IMR-90 (cell line): ENCODE measurements at regions not wholly inside any gene's neighbourhood (a gene's known extent, or its start where the extent isn't known, plus 50 kb on each side); places are given as distances from the start of the nearest gene placed in this dataset.

ENCODE experiments used
- ATAC-seq: fragments of 200-7000 bp; cut with Tn5 transposase; 2 replicates; pipeline ENCODE4 v1.9.1; 2020; ENCODE audit warnings: low read depth, mild to moderate bottlenecking, moderate library complexity
- BruUV-seq: library from RNA; stranded (reverse); fragments of 400-500 nt; replicated peaks from 2 replicates; lab custom pipeline; 2021; lab: Mats Ljungman, UMichigan
- CTCF ChIA-PET: fragments of 300-600 bp; formaldehyde crosslinking; extraction: SDS; loops from one replicate; lab custom pipeline; 2021; ENCODE audit warnings: antibody characterized with exemption; lab: Yijun Ruan, JAX
- POLR2A ChIA-PET: fragments of 300-600 bp; sonication (Branson Sonifier 250); formaldehyde crosslinking; loops from one replicate; lab custom pipeline; 2022; ENCODE audit warnings: antibody characterized with exemption; ENCODE audit not compliant: unreplicated experiment; lab: Charles Lee
- DNase-seq: peaks from one replicate; pipeline ENCODE4 v3.0.0; 2013
- H2AFZ ChIP-seq: replicated peaks from 2 replicates; pipeline ENCODE3; 2013; ENCODE audit warnings: low read length, mild to moderate bottlenecking; ENCODE audit not compliant: poor library complexity
- H2AK5ac ChIP-seq: 2 replicates; pipeline ENCODE4 v1.6.1; 2013; ENCODE audit warnings: low read depth, low read length, inconsistent platforms
- H2AK9ac ChIP-seq: replicated peaks from 2 replicates; pipeline ENCODE3; 2013; ENCODE audit warnings: mild to moderate bottlenecking, low read depth, low read length, moderate library complexity; ENCODE audit not compliant: poor library complexity
- H2BK120ac ChIP-seq: 2 replicates; pipeline ENCODE4 v1.6.1; 2013; ENCODE audit warnings: low read depth, low read length, inconsistent platforms
- H2BK15ac ChIP-seq: 3 replicates; pipeline ENCODE4 v1.6.1; 2013; ENCODE audit warnings: low read depth, low read length, inconsistent platforms
- H2BK20ac ChIP-seq: 2 replicates; pipeline ENCODE4 v1.6.1; 2013; ENCODE audit warnings: low read depth, mild to moderate bottlenecking, inconsistent platforms, low read length, moderate library complexity
- H2BK5ac ChIP-seq: 2 replicates; pipeline ENCODE4 v1.6.1; 2013; ENCODE audit warnings: mild to moderate bottlenecking, low read depth, low read length, inconsistent platforms; ENCODE audit not compliant: poor library complexity, severe bottlenecking
- H3K14ac ChIP-seq: replicated peaks from 2 replicates; pipeline ENCODE4 v1.6.1; 2013; ENCODE audit warnings: low read depth, low read length, inconsistent platforms
- H3K18ac ChIP-seq: 2 replicates; pipeline ENCODE4 v1.6.1; 2013; ENCODE audit warnings: low read depth, low read length, control low read depth
- H3K23ac ChIP-seq: 2 replicates; pipeline ENCODE4 v1.6.1; 2013; ENCODE audit warnings: low read depth, low read length, inconsistent platforms
- H3K27ac ChIP-seq: 2 replicates; pipeline ENCODE4 v1.5.1; 2013; ENCODE audit warnings: mild to moderate bottlenecking, control low read depth, low read length; ENCODE audit not compliant: insufficient read depth
- H3K27me3 ChIP-seq: 2 replicates; pipeline ENCODE4 v1.6.1; 2013; ENCODE audit warnings: low read length; ENCODE audit not compliant: control insufficient read depth, insufficient read depth
- H3K36me3 ChIP-seq: 2 replicates; pipeline ENCODE4 v1.6.1; 2013; ENCODE audit warnings: low read length, mixed read lengths; ENCODE audit not compliant: control insufficient read depth, insufficient read depth
- H3K4ac ChIP-seq: 2 replicates; pipeline ENCODE4 v1.6.1; 2013; ENCODE audit warnings: low read depth, low read length, inconsistent platforms
- H3K4me1 ChIP-seq: 2 replicates; pipeline ENCODE4 v1.6.1; 2013; ENCODE audit warnings: low read length, mixed read lengths; ENCODE audit not compliant: control insufficient read depth, insufficient read depth
- H3K4me2 ChIP-seq: 2 replicates; pipeline ENCODE4 v1.6.1; 2013; ENCODE audit warnings: low read depth, mild to moderate bottlenecking, control low read depth, low read length, moderate library complexity
- H3K4me3 ChIP-seq: 2 replicates; pipeline ENCODE4 v1.5.1; 2013; ENCODE audit warnings: low read depth, mild to moderate bottlenecking, control low read depth, low read length, moderate library complexity; ENCODE audit not compliant: insufficient read depth
- H3K56ac ChIP-seq: 2 replicates; pipeline ENCODE4 v1.6.1; 2013; ENCODE audit warnings: low read length, inconsistent platforms; ENCODE audit not compliant: insufficient read depth; ENCODE audit errors: extremely low read depth
- H3K79me1 ChIP-seq, 2 experiments: 2 replicates each; pipeline ENCODE4 v1.6.1; 2013; ENCODE audit warnings: low read length in 2 of 2, inconsistent platforms in 1 of 2, low read depth in 1 of 2
- H3K9ac ChIP-seq: 2 replicates; pipeline ENCODE4 v1.6.1; 2013; ENCODE audit warnings: low read depth, low read length, control low read depth
- H3K9me1 ChIP-seq: 2 replicates; pipeline ENCODE4 v1.6.1; 2013; ENCODE audit warnings: low read length, inconsistent platforms; ENCODE audit not compliant: insufficient read depth
- H3K9me3 ChIP-seq: 2 replicates; pipeline ENCODE4 v1.6.1; 2013; ENCODE audit warnings: low read length; ENCODE audit not compliant: control insufficient read depth, insufficient read depth
- H4K20me1 ChIP-seq: 2 replicates; pipeline ENCODE4 v1.6.1; 2013; ENCODE audit warnings: low read length, inconsistent platforms; ENCODE audit not compliant: insufficient read depth
- H4K5ac ChIP-seq: 2 replicates; pipeline ENCODE4 v1.6.1; 2013; ENCODE audit warnings: mild to moderate bottlenecking, low read depth, low read length, control low read depth
- H4K8ac ChIP-seq, 2 experiments: 2 replicates each; pipeline ENCODE4 v1.6.1; 2013; ENCODE audit warnings: low read depth in 2 of 2, low read length in 2 of 2, control low read depth in 1 of 2, inconsistent platforms in 1 of 2
- H4K91ac ChIP-seq: 2 replicates; pipeline ENCODE4 v1.6.1; 2013; ENCODE audit warnings: low read depth, low read length, inconsistent platforms; ENCODE audit not compliant: insufficient read depth
- CEBPB ChIP-seq: IDR thresholded peaks from 2 replicates; pipeline ENCODE4 v1.6.1; 2012; ENCODE audit warnings: low read depth, low read length, improper control_type of control experiment
- CHD1 ChIP-seq: IDR thresholded peaks from 2 replicates; pipeline ENCODE4 v1.6.1; 2012; ENCODE audit warnings: low read depth, low read length, improper control_type of control experiment
- FOS ChIP-seq: fragments of 150-350 bp; IDR thresholded peaks from 2 replicates; pipeline ENCODE4 v1.6.1; 2016; ENCODE audit warnings: low read depth, low read length
- RCOR1 ChIP-seq: IDR thresholded peaks from 2 replicates; pipeline ENCODE4 v1.6.1; 2012; ENCODE audit warnings: mild to moderate bottlenecking, low read length, improper control_type of control experiment; ENCODE audit not compliant: insufficient replicate concordance
- WGBS, 2 experiments: methylation state at CpG; one replicate each; pipeline versions ENCODE4 v1.1.5 to v1.1.7; 2013; ENCODE audit warnings: missing lambda C conversion rate in 2 of 2; ENCODE audit not compliant: insufficient read length in 1 of 2; ENCODE audit errors: extremely low coverage in 2 of 2; 5-methylcytosine and 5-hydroxymethylcytosine counted together
- dilution Hi-C: fragments of 300-500 bp; cut with HindIII; formaldehyde crosslinking; loops from one replicate; pipeline ENCODE4 v1.14.3; 2018; ENCODE audit warnings: low sequenced_read_pairs; ENCODE audit not compliant: unreplicated experiment
- in situ Hi-C: fragments of 300-500 bp; cut with MboI; formaldehyde crosslinking; loops from 3 replicates; pipeline ENCODE4 v1.14.3; 2019; ENCODE audit warnings: low sequenced_read_pairs, inconsistent platforms, mixed read lengths
- intact Hi-C: fragments of 100-400 bp; cut with micrococcal nuclease; formaldehyde crosslinking; loops from 2 replicates; pipeline ENCODE4 v1.10.0; 2022

DNA sequence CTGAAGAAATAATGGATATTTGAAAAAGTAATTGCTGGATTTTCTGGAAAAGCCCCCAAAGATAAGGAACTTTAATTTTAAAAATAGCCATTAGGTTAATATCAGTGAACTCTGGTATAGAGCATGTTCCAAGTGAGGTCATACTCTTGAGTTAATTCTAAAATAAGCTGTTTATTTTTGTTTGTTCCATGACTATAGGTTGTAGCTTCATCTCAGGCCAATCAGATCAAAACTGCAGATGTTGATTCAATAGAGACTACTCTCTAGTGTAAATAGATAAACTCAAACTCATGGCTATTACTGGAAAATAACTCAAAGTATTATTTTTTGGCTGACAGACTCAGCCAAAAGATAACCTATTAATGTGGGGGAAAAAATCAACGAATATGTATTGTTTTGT lies 815.1 kb downstream of the DIAPH3 start:
- TF ChIP-seq FOS (no peak), RCOR1 (no peak), CEBPB (no peak), CHD1 (no peak)
- dilution Hi-C loops = no loop called here
- WGBS, 2 experiments = no CpG with 5 or more reads among the region's 1 CpG

More for the DNA sequence above, 815.1 kb downstream of the DIAPH3 start:
- H4K20me1 ChIP-seq = no peaks in the 10 kb centered on the region
- no peak overlapping the region for H3K23ac ChIP-seq
- H3K4me3 ChIP-seq = no peak overlapping the region
- ChIA-PET CTCF (no interaction called here), POLR2A (no interaction called here)
- H3K4me2 ChIP-seq = no peak overlapping the region
- no peak overlapping the region for H4K91ac ChIP-seq
- in situ Hi-C loops (no loop called here), intact Hi-C loops (no loop called here)
- no peaks in the 10 kb centered on the region for H3K9me3 ChIP-seq
- H2AK9ac ChIP-seq = no peak overlapping the region
- H3K4ac ChIP-seq = no peak overlapping the region
- BruUV-seq = no TSS peak
- DNase-seq (no peak), ATAC-seq (no peak)
- H2BK15ac ChIP-seq = no peak overlapping the region
- no peaks in the 10 kb centered on the region for H3K9me1 ChIP-seq
- H3K9ac ChIP-seq = no peak overlapping the region
- H2BK120ac ChIP-seq = no peak overlapping the region
- H2AK5ac ChIP-seq = no peak overlapping the region
- no peak overlapping the region for H4K5ac ChIP-seq
- H2BK20ac ChIP-seq = no peak overlapping the region
- no peak overlapping the region for H3K56ac ChIP-seq
- H3K4me1 ChIP-seq = no peaks in the 10 kb centered on the region
- H3K27ac ChIP-seq = no peak overlapping the region
- H3K27me3 ChIP-seq = no peaks in the 10 kb centered on the region; the same call in 1 of the 2 replicates
- H3K18ac ChIP-seq = no peak overlapping the region
- H3K36me3 ChIP-seq = no peaks in the 10 kb centered on the region
- no peak overlapping the region for H2BK5ac ChIP-seq
- H3K14ac ChIP-seq = no peak overlapping the region
- no peak overlapping the region for H2AFZ ChIP-seq
- no peaks in the 10 kb centered on the region for H3K79me1 ChIP-seq
- no peak overlapping the region for H4K8ac ChIP-seq
